ENCODE measurements at regions not wholly inside any gene's neighbourhood (a gene's known extent, or its start where the extent isn't known, plus 50 kb on each side); places are given as distances from the start of the nearest gene placed in this dataset.

DNA sequence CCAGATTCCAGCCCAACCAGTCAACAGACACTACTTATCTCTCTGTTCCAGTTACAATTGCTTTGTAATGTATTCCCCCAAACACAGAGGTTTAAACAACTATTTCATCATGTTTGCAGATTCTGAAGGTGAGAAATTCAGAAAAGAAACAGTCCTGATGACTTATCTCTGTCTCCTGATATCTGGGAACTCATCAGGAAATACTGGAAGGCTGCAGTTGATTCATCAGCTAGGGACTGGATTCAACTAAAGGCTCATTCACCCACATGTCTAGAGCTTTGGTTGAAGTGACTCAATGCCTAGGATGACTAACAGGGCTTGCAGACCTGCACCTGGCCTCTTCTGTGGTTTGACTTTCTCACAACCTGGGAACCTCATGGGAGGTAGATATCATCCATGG is 56.6 kb upstream of the GPC6 start:
- TF ChIP-seq, protein P1, sequence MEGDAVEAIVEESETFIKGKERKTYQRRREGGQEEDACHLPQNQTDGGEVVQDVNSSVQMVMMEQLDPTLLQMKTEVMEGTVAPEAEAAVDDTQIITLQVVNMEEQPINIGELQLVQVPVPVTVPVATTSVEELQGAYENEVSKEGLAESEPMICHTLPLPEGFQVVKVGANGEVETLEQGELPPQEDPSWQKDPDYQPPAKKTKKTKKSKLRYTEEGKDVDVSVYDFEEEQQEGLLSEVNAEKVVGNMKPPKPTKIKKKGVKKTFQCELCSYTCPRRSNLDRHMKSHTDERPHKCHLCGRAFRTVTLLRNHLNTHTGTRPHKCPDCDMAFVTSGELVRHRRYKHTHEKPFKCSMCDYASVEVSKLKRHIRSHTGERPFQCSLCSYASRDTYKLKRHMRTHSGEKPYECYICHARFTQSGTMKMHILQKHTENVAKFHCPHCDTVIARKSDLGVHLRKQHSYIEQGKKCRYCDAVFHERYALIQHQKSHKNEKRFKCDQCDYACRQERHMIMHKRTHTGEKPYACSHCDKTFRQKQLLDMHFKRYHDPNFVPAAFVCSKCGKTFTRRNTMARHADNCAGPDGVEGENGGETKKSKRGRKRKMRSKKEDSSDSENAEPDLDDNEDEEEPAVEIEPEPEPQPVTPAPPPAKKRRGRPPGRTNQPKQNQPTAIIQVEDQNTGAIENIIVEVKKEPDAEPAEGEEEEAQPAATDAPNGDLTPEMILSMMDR (IDR thresholded peaks at IDR 0.05; ENCODE audit: low read depth, low read length), result no peak

DNA sequence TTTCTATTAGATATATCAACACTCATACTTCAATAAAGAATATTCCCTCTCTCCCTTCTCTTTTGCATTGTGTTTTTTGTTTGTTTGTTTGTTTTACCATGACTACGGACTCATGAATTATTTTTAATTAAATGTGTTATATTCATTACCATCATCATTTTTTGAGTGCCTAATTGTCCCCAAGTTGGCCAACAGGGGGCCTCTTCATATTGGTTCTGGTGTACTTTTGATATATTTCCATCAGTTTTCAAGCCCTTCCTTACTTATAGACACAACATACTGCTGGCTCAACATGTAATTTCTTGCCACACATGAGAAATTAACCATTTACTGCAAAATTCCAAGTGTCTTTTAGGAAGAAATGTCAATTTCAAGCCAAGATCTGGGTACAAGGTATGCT is 54.5 kb upstream of the GPC6 start:
- no peaks in the 10 kb centered on the region for H3K36me3 ChIP-seq
- no peak for DNase-seq
- no peak overlapping the region for H3K4me3 ChIP-seq (ENCODE audit: low read depth, low read length)
- TF ChIP-seq, protein P1 (IDR thresholded peaks at IDR 0.05; ENCODE audit: low read depth, low read length), result peak; percentile 62
- no peaks in the 10 kb centered on the region for H3K27me3 ChIP-seq
- no peaks in the 10 kb centered on the region for H3K4me1 ChIP-seq
- no peaks in the 10 kb centered on the region for H3K9me3 ChIP-seq

More for the DNA sequence above, 56.6 kb upstream of the GPC6 start:
- no peak for DNase-seq
- Histone ChIP-seq H3K4me3 (ENCODE audit: low read depth, low read length) (no peak overlapping the region), H3K4me1 (no peaks in the 10 kb centered on the region), H3K27me3 (no peaks in the 10 kb centered on the region), H3K36me3 (no peaks in the 10 kb centered on the region), H3K9me3 (no peaks in the 10 kb centered on the region)

DNA sequence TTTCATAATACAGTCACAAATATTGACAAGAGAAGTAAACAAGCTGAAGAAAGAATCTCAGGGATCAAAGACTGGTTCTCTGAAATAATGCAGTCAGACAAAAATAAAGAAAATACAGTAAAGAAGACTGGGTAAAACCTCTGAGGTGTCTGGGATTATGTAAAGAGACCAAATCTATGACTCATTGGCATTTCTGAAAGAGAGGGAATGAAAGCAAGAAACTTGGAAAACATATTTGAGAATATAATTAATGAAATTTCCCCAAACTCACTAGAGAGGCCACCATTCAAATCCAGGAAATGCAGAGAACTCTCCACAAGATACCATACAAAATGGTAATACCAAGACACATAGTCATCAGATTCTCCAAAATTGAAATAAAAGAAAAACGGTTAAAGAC is 53.0 kb upstream of the GPC6 start:
- H3K9me3 ChIP-seq, result no peaks in the 10 kb centered on the region
- no peak for DNase-seq
- H3K4me3 ChIP-seq (ENCODE audit: low read depth, low read length), result no peak overlapping the region
- H3K27me3 ChIP-seq, result no peaks in the 10 kb centered on the region
- no peaks in the 10 kb centered on the region for H3K4me1 ChIP-seq
- H3K36me3 ChIP-seq, result no peaks in the 10 kb centered on the region
- TF ChIP-seq, protein P1 (IDR thresholded peaks at IDR 0.05; ENCODE audit: low read depth, low read length), result no peak

DNA sequence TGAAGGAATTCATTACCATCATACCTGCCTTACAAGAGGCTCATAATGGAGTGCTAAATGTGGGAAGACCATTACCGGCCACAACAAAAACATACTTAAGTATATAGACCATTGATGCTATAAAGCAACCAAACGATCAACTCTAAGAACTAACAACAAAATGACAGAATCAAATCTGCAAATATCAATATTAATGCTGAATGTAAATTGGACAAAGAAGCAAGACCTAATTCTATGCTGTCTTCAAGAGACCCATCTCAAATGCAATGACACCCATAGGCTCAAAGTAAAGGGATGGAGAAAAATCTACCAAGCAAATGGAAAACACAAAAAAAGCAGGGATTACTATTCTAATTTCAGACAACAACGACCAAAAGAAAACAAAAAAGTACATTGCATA is 52.3 kb upstream of the GPC6 start:
- Histone ChIP-seq H3K36me3 (no peaks in the 10 kb centered on the region), H3K27me3 (no peaks in the 10 kb centered on the region), H3K9me3 (no peaks in the 10 kb centered on the region), H3K4me1 (no peaks in the 10 kb centered on the region), H3K4me3 (ENCODE audit: low read depth, low read length) (no peak overlapping the region)
- no peak for DNase-seq
- TF ChIP-seq, protein P1 (IDR thresholded peaks at IDR 0.05; ENCODE audit: low read depth, low read length), result no peak

All from BE2C (cell line).